HEK293T (cell line): ENCODE measurements at regions not wholly inside any gene's neighbourhood (a gene's known extent, or its start where the extent isn't known, plus 50 kb on each side); places are given as distances from the start of the nearest gene placed in this dataset.

ENCODE experiments used
- ARNT ChIP-seq: fragments of 450-650 bp; IDR thresholded peaks from 2 replicates; pipeline ENCODE4 v1.6.1; 2017; ENCODE audit warnings: mild to moderate bottlenecking
- FOXM1 ChIP-seq: fragments of 450-650 bp; IDR thresholded peaks from 2 replicates; pipeline ENCODE4 v1.6.1; 2017; ENCODE audit warnings: mild to moderate bottlenecking, borderline replicate concordance
- NFRKB ChIP-seq: fragments of 450-650 bp; IDR thresholded peaks from 2 replicates; pipeline ENCODE4 v1.6.1; 2016; ENCODE audit warnings: mild to moderate bottlenecking, moderate library complexity
- TARDBP ChIP-seq: fragments of 450-650 bp; IDR thresholded peaks from 2 replicates; pipeline ENCODE4 v1.6.1; 2016
- ZNF384 ChIP-seq: fragments of 450-650 bp; IDR thresholded peaks from 2 replicates; pipeline ENCODE4 v1.6.1; 2016
- TF ChIP-seq, protein P1 (sequence below): fragments of 450-650 bp; IDR thresholded peaks from 2 replicates; pipeline ENCODE4 v1.6.1; 2016

DNA sequence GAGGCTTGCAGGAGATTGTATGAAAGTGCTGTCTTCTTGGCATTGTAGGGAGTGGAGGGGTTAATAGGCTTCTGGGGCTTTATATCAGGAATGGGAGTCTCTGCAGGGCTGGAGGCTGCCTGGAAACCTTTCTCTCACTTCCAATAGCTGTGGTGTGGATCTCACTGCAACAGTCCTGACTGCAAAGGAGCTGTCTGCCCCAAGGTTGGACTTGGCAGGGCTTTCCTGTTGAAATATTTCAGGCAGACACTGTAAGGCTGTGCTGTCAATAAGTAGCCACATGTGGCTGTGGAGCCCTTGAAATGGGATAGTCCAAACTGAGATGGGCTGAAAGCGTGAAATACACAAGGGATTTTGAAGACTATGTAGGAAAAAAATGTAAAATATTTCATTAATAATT is 399.1 kb upstream of the SPRED2 start:
- no peak for TF ChIP-seq TARDBP
- no peak for TF ChIP-seq ARNT
- TF ChIP-seq, protein P1, sequence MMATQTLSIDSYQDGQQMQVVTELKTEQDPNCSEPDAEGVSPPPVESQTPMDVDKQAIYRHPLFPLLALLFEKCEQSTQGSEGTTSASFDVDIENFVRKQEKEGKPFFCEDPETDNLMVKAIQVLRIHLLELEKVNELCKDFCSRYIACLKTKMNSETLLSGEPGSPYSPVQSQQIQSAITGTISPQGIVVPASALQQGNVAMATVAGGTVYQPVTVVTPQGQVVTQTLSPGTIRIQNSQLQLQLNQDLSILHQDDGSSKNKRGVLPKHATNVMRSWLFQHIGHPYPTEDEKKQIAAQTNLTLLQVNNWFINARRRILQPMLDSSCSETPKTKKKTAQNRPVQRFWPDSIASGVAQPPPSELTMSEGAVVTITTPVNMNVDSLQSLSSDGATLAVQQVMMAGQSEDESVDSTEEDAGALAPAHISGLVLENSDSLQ, result no peak
- TF ChIP-seq ZNF384, result no peak
- TF ChIP-seq FOXM1, result no peak
- no peak for TF ChIP-seq NFRKB
